LNCaP clone FGC (cell line): ENCODE measurements at regions not wholly inside any gene's neighbourhood (a gene's known extent, or its start where the extent isn't known, plus 50 kb on each side); places are given as distances from the start of the nearest gene placed in this dataset.
"Not testable (repeated sequence)": the region's sequence is repeated elsewhere in the genome, so short reads cannot be mapped to it uniquely, and the experiment has no call there.

Experiments
- DNase-seq: peaks from one replicate; pipeline ENCODE4 v3.0.0-alpha.2; 2011; ENCODE audit warnings: low read depth
- H3K4me3 ChIP-seq: 2 replicates; pipeline ENCODE4 v1.5.1; 2011; ENCODE audit warnings: mild to moderate bottlenecking, low read depth, low read length, control low read depth
- CTCF ChIP-seq: IDR thresholded peaks from 2 replicates; pipeline ENCODE4 v1.5.1; 2012; ENCODE audit warnings: mild to moderate bottlenecking; ENCODE audit not compliant: control insufficient read depth, insufficient read depth; ENCODE audit errors: extremely low read depth

DNA sequence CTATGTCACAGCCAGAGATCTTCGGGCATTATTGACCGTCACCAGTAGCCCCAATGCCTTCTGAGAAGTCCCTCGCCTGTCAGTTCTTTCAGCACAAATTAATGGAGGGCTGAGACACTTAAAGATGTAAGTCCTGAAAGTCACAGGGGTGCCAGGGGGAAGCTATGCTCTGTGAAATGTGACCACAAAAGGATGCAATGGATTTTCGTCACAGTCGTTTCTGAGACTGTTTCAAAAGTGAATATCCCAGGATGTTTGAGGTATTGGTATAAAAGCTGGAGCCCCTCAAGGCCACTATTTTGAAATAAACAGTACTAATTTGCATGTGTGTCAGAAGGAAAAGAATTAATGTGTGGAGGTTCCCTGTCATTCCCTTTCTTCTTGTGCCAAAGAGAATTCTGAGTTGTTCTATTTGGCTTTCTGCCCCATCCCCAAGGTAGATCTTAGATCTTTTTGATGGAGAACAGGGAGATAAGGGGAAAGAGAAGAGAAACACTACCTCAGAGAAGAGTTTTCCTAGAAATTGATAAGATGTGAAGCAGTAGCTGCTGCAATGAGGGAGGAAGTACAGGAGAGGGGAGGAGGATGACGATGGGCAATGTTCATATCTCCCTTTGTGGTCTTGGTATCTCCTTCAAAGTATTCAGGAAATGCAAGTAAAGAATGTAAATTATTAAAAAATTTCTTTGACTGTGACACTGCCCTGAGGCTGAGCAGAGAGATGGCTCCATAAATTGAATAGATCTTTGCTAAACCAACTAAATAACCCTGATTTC, 101.8 kb upstream of the NAP1L1 start:
- DNase-seq: no peak
- no peak overlapping the region for H3K4me3 ChIP-seq
- no peak for TF ChIP-seq CTCF

DNA sequence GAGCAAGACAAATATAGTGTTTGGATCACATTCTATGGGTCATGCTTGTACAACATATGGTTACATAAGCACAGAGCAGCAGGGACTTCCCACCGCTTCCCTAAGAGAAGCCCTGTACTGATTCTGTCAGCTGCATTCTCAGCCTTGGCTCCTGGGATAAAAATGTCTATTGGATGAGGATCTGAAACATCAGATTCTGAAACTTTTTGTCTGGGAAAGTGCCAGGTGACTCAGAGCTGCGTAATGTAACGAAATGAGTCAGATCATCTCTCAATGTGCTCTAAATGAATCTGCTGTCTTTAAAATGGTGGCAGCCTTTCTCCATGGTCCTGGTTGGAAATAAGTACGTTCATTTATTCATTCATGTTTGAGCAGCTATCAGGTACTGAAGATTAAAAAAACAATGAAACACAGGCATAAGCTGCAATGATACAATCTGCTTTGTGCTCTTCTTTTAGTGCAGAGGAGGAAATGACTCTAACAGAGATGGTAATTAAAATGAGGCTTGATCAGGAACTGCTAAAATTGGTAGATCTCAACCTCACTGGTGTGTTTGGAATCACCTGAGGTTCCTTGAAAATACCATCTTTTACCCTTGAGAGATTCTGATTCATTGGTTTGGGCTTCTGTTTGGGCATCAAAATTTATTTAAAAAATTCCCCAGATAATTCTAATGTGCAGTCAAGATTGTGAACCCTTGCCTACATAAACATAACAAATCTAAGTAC, 99.1 kb upstream of the NAP1L1 start:
- no peak overlapping the region for H3K4me3 ChIP-seq
- no peak for TF ChIP-seq CTCF
- DNase-seq: no peak

- no peak for DNase-seq
- no peak overlapping the region for H3K4me3 ChIP-seq
- TF ChIP-seq CTCF: no peak
These were observed 96.2 kb upstream of the NAP1L1 start for GRCh38 chr12:76180401-76181277.

GRCh38 chr12:76178452-76178851, 94.0 kb upstream of the NAP1L1 start:
- TF ChIP-seq CTCF: no peak
- no peak for DNase-seq
- H3K4me3 ChIP-seq: no peak overlapping the region

DNA sequence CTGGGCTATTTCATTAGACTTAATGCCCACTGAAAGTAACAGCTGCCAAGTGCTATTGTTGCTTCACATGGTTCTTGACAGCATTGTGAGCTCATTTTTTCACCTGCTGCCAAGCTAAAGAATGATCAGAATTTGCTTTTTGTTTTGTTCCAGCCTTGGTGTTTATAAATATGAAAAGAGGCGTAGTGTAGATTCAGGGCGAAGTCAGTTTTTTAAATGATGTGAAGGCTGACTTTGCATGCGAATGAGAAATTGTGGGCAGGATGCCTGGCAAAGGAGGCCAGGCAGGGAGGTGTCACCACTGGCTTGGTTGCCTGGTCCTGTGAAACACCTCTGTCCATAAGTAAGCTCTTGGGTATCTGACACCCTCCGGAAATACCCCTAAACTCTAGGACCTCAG, 93.3 kb upstream of the NAP1L1 start:
- no peak overlapping the region for H3K4me3 ChIP-seq
- DNase-seq: no peak
- no peak for TF ChIP-seq CTCF

GRCh38 chr12:76176940-76177339, 92.5 kb upstream of the NAP1L1 start:
- H3K4me3 ChIP-seq: no peak overlapping the region
- TF ChIP-seq CTCF: no peak
- DNase-seq: no peak

- H3K4me3 ChIP-seq, DNase-seq: not testable (repeated sequence)
These were observed 91.5 kb upstream of the NAP1L1 start for GRCh38 chr12:76175946-76176345.
